CD4-positive, alpha-beta T cell treated with Interleukin-17A for 4 hours (primary cell): ENCODE measurements at regions not wholly inside any gene's neighbourhood (a gene's known extent, or its start where the extent isn't known, plus 50 kb on each side); places are given as distances from the start of the nearest gene placed in this dataset.
"Not testable (repeated sequence)": the region's sequence is repeated elsewhere in the genome, so short reads cannot be mapped to it uniquely, and the experiment has no call there.

Experiments used
- DNase-seq: peaks from one replicate; pipeline ENCODE4 v3.0.0-alpha.2; 2020; ENCODE audit warnings: mixed read lengths

GRCh38 chr6:98044151-98044561 is 761.1 kb upstream of the MMS22L start:
- no peak for DNase-seq

GRCh38 chr6:98044791-98045470 is 761.9 kb upstream of the MMS22L start:
- DNase-seq, result no peak

- DNase-seq, result no peak
Observed at GRCh38 chr6:98047164-98047563, 764.1 kb upstream of the MMS22L start.

- no peak for DNase-seq
Observed at GRCh38 chr6:98047871-98048270, 764.9 kb upstream of the MMS22L start.

- no peak for DNase-seq
Observed at GRCh38 chr6:98054453-98054852, 771.4 kb upstream of the MMS22L start.

GRCh38 chr6:98056955-98057354 is 773.9 kb upstream of the MMS22L start:
- no peak for DNase-seq

- DNase-seq, result no peak
Observed at GRCh38 chr6:98067375-98067774, 767.0 kb upstream of the POU3F2 start.

GRCh38 chr6:98088537-98088936 is 745.8 kb upstream of the POU3F2 start:
- DNase-seq, result not testable (repeated sequence)

GRCh38 chr6:98092331-98092730 is 742.0 kb upstream of the POU3F2 start:
- DNase-seq, result no peak

- DNase-seq, result no peak
Observed at GRCh38 chr6:98094696-98095095, 739.7 kb upstream of the POU3F2 start.

- no peak for DNase-seq
Observed at GRCh38 chr6:98107801-98108200, 726.6 kb upstream of the POU3F2 start.

GRCh38 chr6:98116455-98116854 is 717.9 kb upstream of the POU3F2 start:
- no peak for DNase-seq

- DNase-seq, result no peak
Observed at GRCh38 chr6:98117068-98117467, 717.3 kb upstream of the POU3F2 start.

GRCh38 chr6:98118397-98119045 is 715.9 kb upstream of the POU3F2 start:
- no peak for DNase-seq

GRCh38 chr6:98124171-98124570 is 710.2 kb upstream of the POU3F2 start:
- no peak for DNase-seq

- no peak for DNase-seq
Observed at GRCh38 chr6:98131290-98131990, 702.9 kb upstream of the POU3F2 start.

GRCh38 chr6:98136333-98136732 is 698.0 kb upstream of the POU3F2 start:
- no peak for DNase-seq

- DNase-seq, result no peak
Observed at GRCh38 chr6:98137391-98137790, 697.0 kb upstream of the POU3F2 start.

- no peak for DNase-seq
Observed at GRCh38 chr6:98142839-98143238, 691.5 kb upstream of the POU3F2 start.

- no peak for DNase-seq
Observed at GRCh38 chr6:98146656-98147055, 687.7 kb upstream of the POU3F2 start.

GRCh38 chr6:98156580-98156979 is 677.8 kb upstream of the POU3F2 start:
- DNase-seq, result no peak

GRCh38 chr6:98179606-98180005 is 654.8 kb upstream of the POU3F2 start:
- DNase-seq, result no peak

GRCh38 chr6:98200084-98200483 is 634.3 kb upstream of the POU3F2 start:
- no peak for DNase-seq

- no peak for DNase-seq
Observed at GRCh38 chr6:98203170-98203806, 631.1 kb upstream of the POU3F2 start.
